PC-9 (cell line): ENCODE measurements at regions not wholly inside any gene's neighbourhood (a gene's known extent, or its start where the extent isn't known, plus 50 kb on each side); places are given as distances from the start of the nearest gene placed in this dataset.

ENCODE experiments used
- CTCF ChIP-seq: fragments of 200-600 bp; sonication (generic); conservative IDR thresholded peaks from 2 replicates; pipeline ENCODE4 v1.6.1; 2017; ENCODE audit warnings: mixed run types, antibody characterized with exemption, mild to moderate bottlenecking, moderate library complexity
- EZH2 ChIP-seq: fragments of 200-600 bp; sonication (generic); IDR thresholded peaks from 2 replicates; pipeline ENCODE4 v1.8.0; 2017; ENCODE audit warnings: antibody characterized with exemption, low read depth

- TF ChIP-seq CTCF (no peak), EZH2 (no peak)
Observed at GRCh38 chr17:72399608-72400487, 279.0 kb downstream of the SOX9 start.
